ENCODE measurements at regions not wholly inside any gene's neighbourhood (a gene's known extent, or its start where the extent isn't known, plus 50 kb on each side); places are given as distances from the start of the nearest gene placed in this dataset.
"Not testable (repeated sequence)": the region's sequence is repeated elsewhere in the genome, so short reads cannot be mapped to it uniquely, and the experiment has no call there.

DNA sequence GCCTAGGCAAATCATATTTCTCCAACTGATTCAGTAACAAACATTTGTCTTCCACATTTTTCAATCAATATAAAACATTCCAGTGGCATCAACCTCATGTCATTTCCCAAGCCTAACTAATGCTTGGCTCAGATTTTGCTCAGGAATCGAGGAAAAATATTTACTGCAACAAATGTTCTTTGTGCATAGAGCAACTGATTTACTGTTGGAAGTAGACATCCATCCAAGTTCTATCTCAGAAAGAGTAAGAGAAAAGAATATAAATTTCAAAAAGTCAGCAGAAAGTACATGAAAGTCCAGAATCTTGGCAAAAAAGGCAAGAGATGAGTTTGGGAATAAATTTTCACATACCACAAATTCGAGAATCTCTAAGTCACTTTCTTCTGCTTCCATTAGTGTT lies 2245.0 kb upstream of the RAG2 start:
- peaks cover 3% of the 10 kb centered on the region; the same call in 1 of the 2 replicates for H3K4me1 ChIP-seq
- no peaks in the 10 kb centered on the region for H3K27me3 ChIP-seq (ENCODE audit: low read depth)
- H3K36me3 ChIP-seq (replicated peaks), result no peaks in the 10 kb centered on the region
- DNase-seq (ENCODE audit: low spot score in 2 of 2), result no peak
- H3K4me3 ChIP-seq, result no peak overlapping the region
- in situ Hi-C loops (cut with MboI; ENCODE audit: low sequenced_read_pairs), result no loop called here
- no peaks in the 10 kb centered on the region for H3K9me3 ChIP-seq

DNA sequence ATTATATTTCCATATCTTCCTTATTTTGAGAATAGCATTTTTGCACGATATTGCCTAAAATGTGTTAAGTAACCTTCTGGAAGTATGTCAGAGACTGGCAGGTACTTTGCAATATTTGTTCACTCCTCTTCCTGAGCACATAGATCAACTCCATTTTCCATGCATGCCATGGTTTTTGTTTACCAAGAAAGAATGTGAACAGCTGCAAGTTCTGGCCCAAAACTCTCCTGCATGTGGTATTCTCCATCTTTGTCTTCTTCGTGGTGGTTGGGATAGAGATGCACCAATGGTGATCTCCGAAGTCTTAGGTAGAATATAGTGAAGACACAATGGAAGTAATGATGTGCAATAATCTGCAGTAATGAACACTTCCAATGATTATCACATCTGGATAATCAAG lies 2241.0 kb upstream of the RAG2 start:
- no peak overlapping the region for H3K4me3 ChIP-seq
- no peaks in the 10 kb centered on the region for H3K9me3 ChIP-seq
- H3K36me3 ChIP-seq (replicated peaks), result no peaks in the 10 kb centered on the region
- DNase-seq (ENCODE audit: low spot score in 2 of 2), result no peak
- in situ Hi-C loops (cut with MboI; ENCODE audit: low sequenced_read_pairs), result no loop called here
- peaks cover 22% of the 10 kb centered on the region for H3K4me1 ChIP-seq
- H3K27me3 ChIP-seq (ENCODE audit: low read depth), result no peaks in the 10 kb centered on the region

DNA sequence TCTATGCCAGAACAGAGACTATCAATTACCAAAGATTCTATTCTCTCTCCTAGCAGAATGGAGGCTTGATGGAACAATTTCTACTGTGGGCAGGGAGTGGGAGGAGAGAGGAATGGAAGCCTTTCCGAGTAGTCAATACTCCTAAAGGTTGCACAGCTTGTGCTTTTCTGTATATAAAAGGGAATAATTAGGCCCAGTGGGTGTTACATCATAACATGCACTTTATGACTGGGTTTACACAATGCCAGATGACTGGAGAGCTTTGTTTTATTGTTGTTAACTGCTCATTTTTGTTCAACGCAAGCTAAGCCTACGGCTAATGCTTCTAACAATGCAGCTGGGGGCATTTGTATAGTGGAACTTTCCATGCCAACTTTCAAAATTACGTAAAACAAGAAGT lies 2237.9 kb upstream of the RAG2 start:
- H3K4me1 ChIP-seq, result peaks cover 22% of the 10 kb centered on the region
- no peak overlapping the region for H3K4me3 ChIP-seq
- peak; percentile 41 to 67 for DNase-seq (ENCODE audit: low spot score in 2 of 2)
- no peaks in the 10 kb centered on the region for H3K27me3 ChIP-seq (ENCODE audit: low read depth)
- no peaks in the 10 kb centered on the region for H3K9me3 ChIP-seq
- in situ Hi-C loops (cut with MboI; ENCODE audit: low sequenced_read_pairs), result no loop called here
- no peaks in the 10 kb centered on the region for H3K36me3 ChIP-seq (replicated peaks)

- Histone ChIP-seq H3K36me3 (replicated peaks) (no peaks in the 10 kb centered on the region), H3K27me3 (ENCODE audit: low read depth) (no peaks in the 10 kb centered on the region), H3K4me1 (no peaks in the 10 kb centered on the region), H3K4me3 (no peak overlapping the region), H3K9me3 (peaks cover 5% of the 10 kb centered on the region)
- DNase-seq (ENCODE audit: low spot score in 2 of 2), result peak in 1 of 2 experiments; percentile 10
- in situ Hi-C loops (cut with MboI; ENCODE audit: low sequenced_read_pairs), result no loop called here
Measured at GRCh38 chr11:38824573-38824972, 2226.5 kb upstream of the RAG2 start.

DNA sequence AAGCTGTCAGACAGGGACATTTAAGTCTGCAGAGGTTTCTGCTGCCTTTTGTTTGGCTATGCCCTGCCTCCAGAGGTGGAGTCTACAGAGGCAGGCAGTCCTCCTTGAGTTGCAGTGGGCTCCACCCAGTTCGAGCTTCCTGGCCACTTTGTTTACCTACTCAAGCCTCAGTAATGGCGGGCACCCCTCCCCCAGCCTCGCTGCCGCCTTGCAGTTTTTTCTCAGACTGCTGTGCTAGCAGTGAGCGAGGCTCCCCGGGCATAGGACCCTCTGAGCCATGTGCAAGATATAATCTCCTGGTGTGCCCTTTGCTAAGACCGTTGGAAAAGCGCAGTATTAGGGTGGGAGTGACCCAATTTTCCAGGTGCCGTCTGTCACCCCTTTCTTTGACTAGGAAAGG lies 2223.8 kb upstream of the RAG2 start:
- H3K4me3 ChIP-seq; in situ Hi-C loops (cut with MboI; ENCODE audit: low sequenced_read_pairs): not testable (repeated sequence)

DNA sequence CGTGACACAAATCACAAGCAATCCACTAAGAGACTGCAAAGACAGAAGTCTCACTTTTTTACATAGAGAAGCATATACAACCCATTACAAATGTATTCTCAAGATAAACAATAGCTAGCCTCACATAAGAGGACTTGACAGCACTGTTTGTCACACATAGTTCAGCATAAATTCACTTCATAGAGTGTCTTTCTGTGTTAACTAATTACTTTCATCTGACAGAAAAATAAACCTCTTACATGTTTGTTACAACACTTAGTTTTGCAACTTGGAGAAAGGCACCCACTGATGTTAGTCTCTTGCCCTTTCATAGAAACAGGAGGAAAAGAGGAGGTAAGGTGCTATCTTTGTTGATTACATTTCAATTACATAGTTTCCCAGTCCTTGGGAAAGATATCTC lies 2221.9 kb upstream of the RAG2 start:
- in situ Hi-C loops (cut with MboI; ENCODE audit: low sequenced_read_pairs), result no loop called here
- Histone ChIP-seq H3K36me3 (replicated peaks) (no peaks in the 10 kb centered on the region), H3K4me1 (no peaks in the 10 kb centered on the region), H3K9me3 (no peaks in the 10 kb centered on the region), H3K4me3 (no peak overlapping the region), H3K27me3 (ENCODE audit: low read depth) (no peaks in the 10 kb centered on the region)
- DNase-seq (ENCODE audit: low spot score in 2 of 2), result no peak

More for the DNA sequence above, 2223.8 kb upstream of the RAG2 start:
- H3K27me3 ChIP-seq (ENCODE audit: low read depth); H3K36me3 ChIP-seq (replicated peaks); H3K9me3 ChIP-seq; DNase-seq (ENCODE audit: low spot score in 2 of 2); H3K4me1 ChIP-seq: not testable (repeated sequence)

GRCh38 chr11:38818720-38819119 lies 2220.7 kb upstream of the RAG2 start:
- Histone ChIP-seq H3K4me3 (no peak overlapping the region), H3K27me3 (ENCODE audit: low read depth) (no peaks in the 10 kb centered on the region), H3K36me3 (replicated peaks) (no peaks in the 10 kb centered on the region), H3K9me3 (no peaks in the 10 kb centered on the region), H3K4me1 (no peaks in the 10 kb centered on the region)
- in situ Hi-C loops (cut with MboI; ENCODE audit: low sequenced_read_pairs), result no loop called here
- DNase-seq (ENCODE audit: low spot score in 2 of 2), result no peak

DNA sequence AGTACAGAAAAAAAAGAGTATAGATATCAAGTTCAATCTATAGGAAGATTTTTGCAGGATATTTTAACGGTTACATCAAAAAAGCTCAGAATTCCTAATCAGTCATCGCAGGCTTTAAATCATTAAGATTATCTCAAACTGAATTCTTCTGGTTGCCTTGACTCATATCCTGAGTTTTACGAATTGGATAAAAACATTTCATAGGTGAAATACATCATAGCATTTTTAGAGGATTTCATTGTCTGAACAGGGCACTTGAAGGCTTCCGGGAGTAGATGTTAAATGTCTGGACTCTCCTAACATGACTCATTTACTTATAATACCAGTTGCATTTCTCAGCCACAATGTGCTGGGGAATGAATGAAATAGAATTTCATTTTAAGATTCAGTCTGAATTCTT lies 2216.6 kb upstream of the RAG2 start:
- in situ Hi-C loops (cut with MboI; ENCODE audit: low sequenced_read_pairs), result no loop called here
- Histone ChIP-seq H3K36me3 (replicated peaks) (no peaks in the 10 kb centered on the region), H3K27me3 (ENCODE audit: low read depth) (no peaks in the 10 kb centered on the region), H3K4me3 (no peak overlapping the region), H3K4me1 (no peaks in the 10 kb centered on the region), H3K9me3 (no peaks in the 10 kb centered on the region)
- DNase-seq (ENCODE audit: low spot score in 2 of 2), result no peak

GRCh38 chr11:38809521-38809920 lies 2211.5 kb upstream of the RAG2 start:
- H3K36me3 ChIP-seq (replicated peaks), result no peaks in the 10 kb centered on the region
- no peaks in the 10 kb centered on the region for H3K4me1 ChIP-seq
- no peak overlapping the region for H3K4me3 ChIP-seq
- no peaks in the 10 kb centered on the region for H3K27me3 ChIP-seq (ENCODE audit: low read depth)
- no peak for DNase-seq (ENCODE audit: low spot score in 2 of 2)
- no peaks in the 10 kb centered on the region for H3K9me3 ChIP-seq
- in situ Hi-C loops (cut with MboI; ENCODE audit: low sequenced_read_pairs), result no loop called here

DNA sequence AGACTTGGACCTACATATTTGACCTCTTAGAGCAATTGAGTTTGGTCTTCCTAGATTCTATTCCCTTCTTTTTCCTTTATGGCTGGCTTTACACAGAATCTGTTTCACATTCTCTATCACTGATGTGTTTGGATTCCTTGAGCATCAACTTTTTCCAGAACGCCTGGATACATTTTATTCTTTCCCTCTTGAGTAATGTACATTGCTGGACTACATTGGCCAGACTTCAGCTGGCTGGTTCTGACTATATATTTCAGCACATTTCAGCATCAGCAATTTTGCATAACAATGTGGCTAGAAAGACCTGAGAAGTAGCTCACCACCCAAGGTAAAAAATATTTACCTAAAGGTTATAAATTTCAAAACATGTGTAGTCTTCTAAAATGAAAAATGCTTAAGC lies 2198.2 kb upstream of the RAG2 start:
- in situ Hi-C loops (cut with MboI; ENCODE audit: low sequenced_read_pairs), result no loop called here
- Histone ChIP-seq H3K4me3 (no peak overlapping the region), H3K4me1 (peaks cover 17% of the 10 kb centered on the region), H3K36me3 (replicated peaks) (no peaks in the 10 kb centered on the region), H3K27me3 (ENCODE audit: low read depth) (no peaks in the 10 kb centered on the region), H3K9me3 (no peaks in the 10 kb centered on the region)
- DNase-seq (ENCODE audit: low spot score in 2 of 2), result no peak

DNA sequence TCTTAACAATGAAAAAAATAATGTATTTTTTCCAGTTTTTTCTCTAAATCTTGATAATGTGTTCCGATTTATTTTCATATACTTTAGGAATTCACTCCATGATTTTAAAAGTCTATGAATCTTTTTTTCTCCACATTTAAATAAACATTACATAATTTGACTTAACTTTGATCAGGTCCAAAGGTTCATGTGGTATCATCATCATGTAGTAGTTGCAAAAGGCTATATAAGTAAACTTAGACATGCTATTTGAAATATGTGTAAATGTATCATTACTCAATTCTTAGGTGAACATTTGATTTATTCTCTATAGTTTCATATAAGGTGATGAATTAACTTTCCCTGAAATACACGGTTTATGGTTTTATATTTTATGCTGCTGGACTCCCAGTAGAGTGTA lies 2197.0 kb upstream of the RAG2 start:
- peaks cover 17% of the 10 kb centered on the region for H3K4me1 ChIP-seq
- no peak overlapping the region for H3K4me3 ChIP-seq
- in situ Hi-C loops (cut with MboI; ENCODE audit: low sequenced_read_pairs), result no loop called here
- H3K36me3 ChIP-seq (replicated peaks), result no peaks in the 10 kb centered on the region
- no peak for DNase-seq (ENCODE audit: low spot score in 2 of 2)
- no peaks in the 10 kb centered on the region for H3K9me3 ChIP-seq
- H3K27me3 ChIP-seq (ENCODE audit: low read depth), result no peaks in the 10 kb centered on the region

GRCh38 chr11:38791346-38791961 lies 2193.4 kb upstream of the RAG2 start:
- Histone ChIP-seq H3K27me3 (ENCODE audit: low read depth) (no peaks in the 10 kb centered on the region), H3K4me1 (peaks cover 15% of the 10 kb centered on the region), H3K9me3 (no peaks in the 10 kb centered on the region), H3K36me3 (replicated peaks) (no peaks in the 10 kb centered on the region), H3K4me3 (no peak overlapping the region)
- DNase-seq (ENCODE audit: low spot score in 2 of 2), result peak; percentile 70 to 71
- in situ Hi-C loops (cut with MboI; ENCODE audit: low sequenced_read_pairs), result no loop called here

- no peak for DNase-seq (ENCODE audit: low spot score in 2 of 2)
Measured at GRCh38 chr11:38788561-38788960, 2190.5 kb upstream of the RAG2 start.

DNA sequence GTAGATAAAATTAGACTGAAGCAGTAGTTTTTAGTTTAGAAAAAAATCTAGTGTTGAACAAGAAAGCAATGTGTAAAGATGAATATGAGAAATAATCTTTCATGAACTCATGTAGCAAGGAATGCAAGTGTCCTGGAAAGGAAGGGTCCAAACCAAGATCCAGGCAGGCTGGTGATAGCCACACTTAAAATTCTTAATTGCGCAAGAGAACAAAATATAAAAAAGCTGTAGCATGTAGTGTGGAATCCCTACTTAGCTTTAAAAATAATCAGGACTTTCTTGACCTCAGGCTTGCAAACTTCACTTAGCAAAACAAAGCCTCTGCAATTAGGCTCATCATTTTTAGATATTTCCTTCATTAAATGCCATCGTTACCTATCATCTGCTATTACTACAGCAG lies 2186.1 kb upstream of the RAG2 start:
- Histone ChIP-seq H3K36me3 (replicated peaks) (no peaks in the 10 kb centered on the region), H3K4me1 (no peaks in the 10 kb centered on the region), H3K9me3 (no peaks in the 10 kb centered on the region), H3K27me3 (ENCODE audit: low read depth) (no peaks in the 10 kb centered on the region), H3K4me3 (no peak overlapping the region)
- no peak for DNase-seq (ENCODE audit: low spot score in 2 of 2)
- in situ Hi-C loops (cut with MboI; ENCODE audit: low sequenced_read_pairs), result no loop called here

More at GRCh38 chr11:38788561-38788960, 2190.5 kb upstream of the RAG2 start:
- Histone ChIP-seq H3K9me3 (no peaks in the 10 kb centered on the region), H3K4me3 (no peak overlapping the region), H3K36me3 (replicated peaks) (no peaks in the 10 kb centered on the region), H3K4me1 (no peaks in the 10 kb centered on the region), H3K27me3 (ENCODE audit: low read depth) (no peaks in the 10 kb centered on the region)
- in situ Hi-C loops (cut with MboI; ENCODE audit: low sequenced_read_pairs), result no loop called here

GRCh38 chr11:38766796-38767195 lies 2168.8 kb upstream of the RAG2 start:
- H3K36me3 ChIP-seq (replicated peaks), result no peaks in the 10 kb centered on the region
- in situ Hi-C loops (cut with MboI; ENCODE audit: low sequenced_read_pairs), result no loop called here
- no peaks in the 10 kb centered on the region for H3K4me1 ChIP-seq
- H3K9me3 ChIP-seq, result no peaks in the 10 kb centered on the region
- no peak for DNase-seq (ENCODE audit: low spot score in 2 of 2)
- no peaks in the 10 kb centered on the region for H3K27me3 ChIP-seq (ENCODE audit: low read depth)
- H3K4me3 ChIP-seq, result no peak overlapping the region

All from HAP-1 (cell line).